IMR-90 (cell line): ENCODE measurements at regions not wholly inside any gene's neighbourhood (a gene's known extent, or its start where the extent isn't known, plus 50 kb on each side); places are given as distances from the start of the nearest gene placed in this dataset.

Experiments used
- ATAC-seq: fragments of 200-7000 bp; cut with Tn5 transposase; 2 replicates; pipeline ENCODE4 v1.9.1; 2020; ENCODE audit warnings: low read depth, mild to moderate bottlenecking, moderate library complexity
- BruUV-seq: library from RNA; stranded (reverse); fragments of 400-500 nt; replicated peaks from 2 replicates; lab custom pipeline; 2021; lab: Mats Ljungman, UMichigan
- CTCF ChIA-PET: fragments of 300-600 bp; formaldehyde crosslinking; extraction: SDS; loops from one replicate; lab custom pipeline; 2021; ENCODE audit warnings: antibody characterized with exemption; lab: Yijun Ruan, JAX
- POLR2A ChIA-PET: fragments of 300-600 bp; sonication (Branson Sonifier 250); formaldehyde crosslinking; loops from one replicate; lab custom pipeline; 2022; ENCODE audit warnings: antibody characterized with exemption; ENCODE audit not compliant: unreplicated experiment; lab: Charles Lee
- DNase-seq: peaks from one replicate; pipeline ENCODE4 v3.0.0; 2013
- H2AFZ ChIP-seq: replicated peaks from 2 replicates; pipeline ENCODE3; 2013; ENCODE audit warnings: low read length, mild to moderate bottlenecking; ENCODE audit not compliant: poor library complexity
- H2AK5ac ChIP-seq: 2 replicates; pipeline ENCODE4 v1.6.1; 2013; ENCODE audit warnings: low read depth, low read length, inconsistent platforms
- H2AK9ac ChIP-seq: replicated peaks from 2 replicates; pipeline ENCODE3; 2013; ENCODE audit warnings: mild to moderate bottlenecking, low read depth, low read length, moderate library complexity; ENCODE audit not compliant: poor library complexity
- H2BK120ac ChIP-seq: 2 replicates; pipeline ENCODE4 v1.6.1; 2013; ENCODE audit warnings: low read depth, low read length, inconsistent platforms
- H2BK15ac ChIP-seq: 3 replicates; pipeline ENCODE4 v1.6.1; 2013; ENCODE audit warnings: low read depth, low read length, inconsistent platforms
- H2BK20ac ChIP-seq: 2 replicates; pipeline ENCODE4 v1.6.1; 2013; ENCODE audit warnings: low read depth, mild to moderate bottlenecking, inconsistent platforms, low read length, moderate library complexity
- H2BK5ac ChIP-seq: 2 replicates; pipeline ENCODE4 v1.6.1; 2013; ENCODE audit warnings: mild to moderate bottlenecking, low read depth, low read length, inconsistent platforms; ENCODE audit not compliant: poor library complexity, severe bottlenecking
- H3K14ac ChIP-seq: replicated peaks from 2 replicates; pipeline ENCODE4 v1.6.1; 2013; ENCODE audit warnings: low read depth, low read length, inconsistent platforms
- H3K18ac ChIP-seq: 2 replicates; pipeline ENCODE4 v1.6.1; 2013; ENCODE audit warnings: low read depth, low read length, control low read depth
- H3K23ac ChIP-seq: 2 replicates; pipeline ENCODE4 v1.6.1; 2013; ENCODE audit warnings: low read depth, low read length, inconsistent platforms
- H3K27ac ChIP-seq: 2 replicates; pipeline ENCODE4 v1.5.1; 2013; ENCODE audit warnings: mild to moderate bottlenecking, control low read depth, low read length; ENCODE audit not compliant: insufficient read depth
- H3K27me3 ChIP-seq: 2 replicates; pipeline ENCODE4 v1.6.1; 2013; ENCODE audit warnings: low read length; ENCODE audit not compliant: control insufficient read depth, insufficient read depth
- H3K36me3 ChIP-seq: 2 replicates; pipeline ENCODE4 v1.6.1; 2013; ENCODE audit warnings: low read length, mixed read lengths; ENCODE audit not compliant: control insufficient read depth, insufficient read depth
- H3K4ac ChIP-seq: 2 replicates; pipeline ENCODE4 v1.6.1; 2013; ENCODE audit warnings: low read depth, low read length, inconsistent platforms
- H3K4me1 ChIP-seq: 2 replicates; pipeline ENCODE4 v1.6.1; 2013; ENCODE audit warnings: low read length, mixed read lengths; ENCODE audit not compliant: control insufficient read depth, insufficient read depth
- H3K4me2 ChIP-seq: 2 replicates; pipeline ENCODE4 v1.6.1; 2013; ENCODE audit warnings: low read depth, mild to moderate bottlenecking, control low read depth, low read length, moderate library complexity
- H3K4me3 ChIP-seq: 2 replicates; pipeline ENCODE4 v1.5.1; 2013; ENCODE audit warnings: low read depth, mild to moderate bottlenecking, control low read depth, low read length, moderate library complexity; ENCODE audit not compliant: insufficient read depth
- H3K56ac ChIP-seq: 2 replicates; pipeline ENCODE4 v1.6.1; 2013; ENCODE audit warnings: low read length, inconsistent platforms; ENCODE audit not compliant: insufficient read depth; ENCODE audit errors: extremely low read depth
- H3K79me1 ChIP-seq, 2 experiments: 2 replicates each; pipeline ENCODE4 v1.6.1; 2013; ENCODE audit warnings: low read length in 2 of 2, inconsistent platforms in 1 of 2, low read depth in 1 of 2
- H3K9ac ChIP-seq: 2 replicates; pipeline ENCODE4 v1.6.1; 2013; ENCODE audit warnings: low read depth, low read length, control low read depth
- H3K9me1 ChIP-seq: 2 replicates; pipeline ENCODE4 v1.6.1; 2013; ENCODE audit warnings: low read length, inconsistent platforms; ENCODE audit not compliant: insufficient read depth
- H3K9me3 ChIP-seq: 2 replicates; pipeline ENCODE4 v1.6.1; 2013; ENCODE audit warnings: low read length; ENCODE audit not compliant: control insufficient read depth, insufficient read depth
- H4K20me1 ChIP-seq: 2 replicates; pipeline ENCODE4 v1.6.1; 2013; ENCODE audit warnings: low read length, inconsistent platforms; ENCODE audit not compliant: insufficient read depth
- H4K5ac ChIP-seq: 2 replicates; pipeline ENCODE4 v1.6.1; 2013; ENCODE audit warnings: mild to moderate bottlenecking, low read depth, low read length, control low read depth
- H4K8ac ChIP-seq, 2 experiments: 2 replicates each; pipeline ENCODE4 v1.6.1; 2013; ENCODE audit warnings: low read depth in 2 of 2, low read length in 2 of 2, control low read depth in 1 of 2, inconsistent platforms in 1 of 2
- H4K91ac ChIP-seq: 2 replicates; pipeline ENCODE4 v1.6.1; 2013; ENCODE audit warnings: low read depth, low read length, inconsistent platforms; ENCODE audit not compliant: insufficient read depth
- CEBPB ChIP-seq: IDR thresholded peaks from 2 replicates; pipeline ENCODE4 v1.6.1; 2012; ENCODE audit warnings: low read depth, low read length, improper control_type of control experiment
- CHD1 ChIP-seq: IDR thresholded peaks from 2 replicates; pipeline ENCODE4 v1.6.1; 2012; ENCODE audit warnings: low read depth, low read length, improper control_type of control experiment
- CTCF ChIP-seq: conservative IDR thresholded peaks from 2 replicates; pipeline ENCODE4 v1.5.1; 2012; ENCODE audit warnings: mild to moderate bottlenecking, low read depth, low read length, improper control_type of control experiment
- NFE2L2 ChIP-seq: fragments of 150-350 bp; IDR thresholded peaks from 2 replicates; pipeline ENCODE4 v1.6.1; 2016; ENCODE audit warnings: low read depth, mild to moderate bottlenecking, low read length
- POLR2A ChIP-seq: IDR thresholded peaks from 2 replicates; pipeline ENCODE4 v1.6.1; 2012; ENCODE audit warnings: mild to moderate bottlenecking, low read depth, low read length
- RCOR1 ChIP-seq: IDR thresholded peaks from 2 replicates; pipeline ENCODE4 v1.6.1; 2012; ENCODE audit warnings: mild to moderate bottlenecking, low read length, improper control_type of control experiment; ENCODE audit not compliant: insufficient replicate concordance
- WGBS, 2 experiments: methylation state at CpG; one replicate each; pipeline versions ENCODE4 v1.1.5 to v1.1.7; 2013; ENCODE audit warnings: missing lambda C conversion rate in 2 of 2; ENCODE audit not compliant: insufficient read length in 1 of 2; ENCODE audit errors: extremely low coverage in 2 of 2; 5-methylcytosine and 5-hydroxymethylcytosine counted together
- dilution Hi-C: fragments of 300-500 bp; cut with HindIII; formaldehyde crosslinking; loops from one replicate; pipeline ENCODE4 v1.14.3; 2018; ENCODE audit warnings: low sequenced_read_pairs; ENCODE audit not compliant: unreplicated experiment
- in situ Hi-C: fragments of 300-500 bp; cut with MboI; formaldehyde crosslinking; loops from 3 replicates; pipeline ENCODE4 v1.14.3; 2019; ENCODE audit warnings: low sequenced_read_pairs, inconsistent platforms, mixed read lengths
- intact Hi-C: fragments of 100-400 bp; cut with micrococcal nuclease; formaldehyde crosslinking; loops from 2 replicates; pipeline ENCODE4 v1.10.0; 2022
- TF ChIP-seq, protein P1 (sequence below): fragments of 150-350 bp; IDR thresholded peaks from 2 replicates; pipeline ENCODE4 v1.6.1; 2017; ENCODE audit warnings: mild to moderate bottlenecking, antibody characterized with exemption, low read length, low read depth

DNA sequence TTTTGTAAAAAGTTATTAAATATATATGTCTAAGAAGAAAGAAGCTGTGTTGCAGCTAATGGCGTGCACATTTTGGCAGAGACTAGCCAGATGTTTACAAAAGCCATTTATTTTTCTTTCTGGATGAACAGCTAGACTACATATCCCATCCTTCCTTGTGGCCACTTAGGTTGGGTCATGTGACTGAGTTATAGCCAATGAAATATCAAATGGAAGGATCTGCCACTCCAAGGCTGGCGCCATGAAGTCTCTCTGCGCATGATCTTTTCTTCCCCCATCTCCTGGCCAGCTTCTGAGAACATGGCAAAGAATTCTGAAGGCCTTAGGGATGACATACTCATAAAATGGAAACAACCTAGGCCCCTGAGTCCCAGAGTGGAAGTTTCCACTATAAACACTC is 244.2 kb upstream of the DAB2 start:
- no TSS peak for BruUV-seq
- Histone ChIP-seq H2AFZ (no peak overlapping the region), H2BK15ac (no peak overlapping the region), H3K9ac (no peak overlapping the region), H3K79me1 (no peaks in the 10 kb centered on the region), H4K5ac (no peak overlapping the region), H3K4me3 (no peak overlapping the region), H2BK20ac (no peak overlapping the region), H3K4me1 (no peaks in the 10 kb centered on the region), H3K56ac (no peak overlapping the region), H3K18ac (no peak overlapping the region), H2BK5ac (no peak overlapping the region), H2AK9ac (no peak overlapping the region), H3K9me3 (no peaks in the 10 kb centered on the region), H3K4me2 (no peak overlapping the region), H2BK120ac (no peak overlapping the region), H3K36me3 (no peaks in the 10 kb centered on the region), H3K14ac (no peak overlapping the region), H2AK5ac (no peak overlapping the region), H4K20me1 (no peaks in the 10 kb centered on the region), H4K8ac (no peak overlapping the region), H3K27ac (no peak overlapping the region), H3K23ac (no peak overlapping the region), H3K4ac (no peak overlapping the region), H4K91ac (no peak overlapping the region), H3K27me3 (peaks cover 5% of the 10 kb centered on the region), H3K9me1 (no peaks in the 10 kb centered on the region)
- WGBS, 2 experiments: no CpG with 5 or more reads among the region's 3 CpGs
- ATAC-seq (no peak), DNase-seq (no peak)
- in situ Hi-C loops (no loop called here), dilution Hi-C loops (no loop called here), intact Hi-C loops (no loop called here)
- no peak for TF ChIP-seq NFE2L2
- TF ChIP-seq RCOR1: no peak
- TF ChIP-seq, protein P1, sequence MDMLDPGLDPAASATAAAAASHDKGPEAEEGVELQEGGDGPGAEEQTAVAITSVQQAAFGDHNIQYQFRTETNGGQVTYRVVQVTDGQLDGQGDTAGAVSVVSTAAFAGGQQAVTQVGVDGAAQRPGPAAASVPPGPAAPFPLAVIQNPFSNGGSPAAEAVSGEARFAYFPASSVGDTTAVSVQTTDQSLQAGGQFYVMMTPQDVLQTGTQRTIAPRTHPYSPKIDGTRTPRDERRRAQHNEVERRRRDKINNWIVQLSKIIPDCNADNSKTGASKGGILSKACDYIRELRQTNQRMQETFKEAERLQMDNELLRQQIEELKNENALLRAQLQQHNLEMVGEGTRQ: no peak
- no peak for TF ChIP-seq POLR2A
- no peak for TF ChIP-seq CHD1
- TF ChIP-seq CTCF: no peak
- no peak for TF ChIP-seq CEBPB
- CTCF ChIA-PET: interaction anchor here (1.1 kb wide), 1 partner anchor 22 kb away, joined by 6 read pairs; no protein-coding TSS in a partner anchor
- POLR2A ChIA-PET: no interaction called here
